GM19468 (cell line): ENCODE measurements at regions not wholly inside any gene's neighbourhood (a gene's known extent, or its start where the extent isn't known, plus 50 kb on each side); places are given as distances from the start of the nearest gene placed in this dataset.

Experiments
- ATAC-seq: cut with Tn5 transposase; IDR thresholded peaks from one replicate; pipeline ENCODE4 v1.9.1; 2021; ENCODE audit warnings: mild to moderate bottlenecking, moderate library complexity, moderate number of reproducible peaks; ENCODE audit not compliant: unreplicated experiment; ENCODE audit errors: extremely low read depth

DNA sequence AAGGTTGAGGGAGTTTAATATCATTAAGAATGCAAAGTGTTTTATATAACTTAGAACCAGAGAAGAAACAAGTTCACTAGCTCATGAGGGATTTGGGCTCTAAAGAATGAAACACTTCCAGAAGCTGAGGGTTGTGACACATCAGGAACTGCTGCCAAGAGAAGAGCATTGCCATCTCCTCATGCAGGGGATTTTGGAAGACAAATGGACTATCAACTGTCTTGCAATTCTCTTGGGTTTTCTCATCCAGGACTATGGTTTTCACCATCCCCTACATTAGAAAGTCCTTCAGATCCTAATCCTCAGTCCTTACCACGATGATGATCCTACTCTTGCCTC lies 59.7 kb upstream of the KL start:
- no peak for ATAC-seq

DNA sequence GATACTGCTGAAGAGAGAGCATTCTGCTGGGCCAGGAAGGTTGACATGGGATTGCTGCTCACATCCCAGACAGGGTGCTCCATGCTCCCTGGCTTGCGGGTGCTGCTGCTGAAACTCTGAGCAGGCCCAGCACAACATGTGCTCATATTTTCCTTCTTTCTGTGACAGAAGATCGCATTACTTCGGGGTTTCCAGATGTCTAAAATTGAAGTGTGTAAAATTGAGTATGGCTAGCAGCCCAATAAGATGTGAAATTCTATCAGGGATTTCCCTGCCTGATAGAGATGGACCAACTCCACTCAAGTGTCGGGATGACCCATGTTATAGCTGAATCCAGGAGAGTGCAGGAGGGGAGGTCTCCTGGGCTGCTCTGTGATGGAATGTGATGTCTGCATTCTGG lies 55.6 kb upstream of the KL start:
- no peak for ATAC-seq

DNA sequence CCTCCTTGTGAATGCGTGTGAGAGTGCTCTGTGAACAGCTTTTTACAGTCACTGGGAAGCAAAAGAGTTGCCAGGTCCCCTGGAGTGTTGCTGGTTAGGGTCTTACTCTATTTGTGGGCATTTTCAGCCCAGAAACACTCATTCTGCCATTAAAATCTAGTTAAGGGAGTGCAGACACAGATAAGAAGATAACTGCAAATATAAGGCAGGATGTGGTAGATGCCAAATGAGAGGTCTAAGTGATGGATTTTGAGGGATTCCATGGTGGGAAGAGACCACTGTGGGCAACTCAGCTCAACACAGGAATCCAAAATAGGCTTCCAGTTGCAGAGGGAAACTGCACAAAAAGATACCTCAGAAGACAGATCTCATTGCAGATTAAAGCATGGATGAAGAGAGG lies 54.5 kb upstream of the KL start:
- no peak for ATAC-seq

DNA sequence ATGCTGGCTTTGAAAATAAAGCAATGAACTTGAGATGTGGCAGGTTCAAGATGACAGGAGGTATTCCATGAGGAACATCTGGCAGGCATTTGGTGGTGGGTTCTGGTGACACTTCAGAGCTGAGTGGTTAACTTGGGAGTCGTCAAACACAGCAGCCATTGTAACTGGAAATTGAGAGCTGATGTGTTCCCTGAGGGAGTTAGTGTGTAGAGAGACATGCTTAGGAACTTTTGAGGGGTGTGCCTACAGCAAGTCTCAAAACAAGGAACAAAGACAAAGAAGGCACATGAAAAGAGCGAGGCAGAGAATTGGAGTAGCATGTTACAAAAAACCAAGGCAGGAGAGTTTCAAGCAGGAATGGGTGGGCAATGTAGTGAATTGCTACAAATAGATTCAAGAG lies 53.9 kb upstream of the KL start:
- no peak for ATAC-seq

DNA sequence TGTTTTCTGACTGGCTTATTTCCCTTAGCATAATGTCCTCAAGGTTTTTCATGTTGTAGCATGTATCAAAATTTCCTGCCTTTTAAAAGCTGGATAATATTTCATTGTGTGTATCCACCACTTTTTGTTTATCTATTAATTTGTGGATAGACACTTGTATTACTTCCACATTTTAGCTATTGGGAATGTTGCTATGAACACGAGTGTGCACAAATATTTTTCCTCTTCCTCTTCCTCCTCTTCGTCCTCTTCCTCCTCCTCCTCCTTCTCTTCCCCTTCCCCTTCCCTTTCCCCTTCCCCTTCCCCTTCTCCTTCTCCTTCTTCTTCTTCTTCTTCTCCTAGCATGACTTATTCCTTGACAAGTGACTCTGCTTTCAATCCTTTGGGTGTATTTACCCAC lies 51.2 kb upstream of the KL start:
- ATAC-seq, result no peak
